ENCODE measurements at regions not wholly inside any gene's neighbourhood (a gene's known extent, or its start where the extent isn't known, plus 50 kb on each side); places are given as distances from the start of the nearest gene placed in this dataset.

- TF ChIP-seq EZH2 (IDR thresholded peaks at IDR 0.05; ENCODE audit: insufficient read depth, poor library complexity, severe bottlenecking): no peak
- no peak for TF ChIP-seq EZH2phosphoT487 (IDR thresholded peaks at IDR 0.05; ENCODE audit: insufficient read depth, low read depth)
Measured at GRCh38 chr14:83867566-83868225, 1662.2 kb upstream of the FLRT2 start.
